Endodermal cell (in vitro differentiated cells): ENCODE measurements at regions not wholly inside any gene's neighbourhood (a gene's known extent, or its start where the extent isn't known, plus 50 kb on each side); places are given as distances from the start of the nearest gene placed in this dataset.

Source experiments
- DNase-seq: peaks from one replicate; pipeline ENCODE4 v3.0.0-alpha.2; 2017
- H3K27ac ChIP-seq: 2 replicates; pipeline ENCODE4 v1.5.1; 2013; ENCODE audit warnings: mild to moderate bottlenecking, low read depth, low read length, moderate library complexity
- H3K27me3 ChIP-seq: 2 replicates; pipeline ENCODE4 v1.6.1; 2013; ENCODE audit warnings: mild to moderate bottlenecking, low read length, moderate library complexity; ENCODE audit not compliant: insufficient read depth, control insufficient read depth, poor library complexity, severe bottlenecking
- H3K36me3 ChIP-seq: 2 replicates; pipeline ENCODE4 v1.7.0; 2013; ENCODE audit warnings: mild to moderate bottlenecking, low read length, moderate library complexity; ENCODE audit not compliant: control insufficient read depth, insufficient read depth
- H3K4me1 ChIP-seq: one replicate; pipeline ENCODE4 v1.7.0; 2013; ENCODE audit warnings: low read length; ENCODE audit not compliant: control insufficient read depth, insufficient read depth
- H3K4me3 ChIP-seq: 2 replicates; pipeline ENCODE4 v1.5.1; 2013; ENCODE audit warnings: mild to moderate bottlenecking, low read length, moderate library complexity
- H3K9ac ChIP-seq: 2 replicates; pipeline ENCODE4 v1.6.1; 2013; ENCODE audit warnings: mild to moderate bottlenecking, low read length, moderate library complexity; ENCODE audit not compliant: poor library complexity, severe bottlenecking; ENCODE audit errors: extremely low read depth
- H3K9me3 ChIP-seq: 2 replicates; pipeline ENCODE4 v1.6.1; 2013; ENCODE audit warnings: mild to moderate bottlenecking, low read length, moderate library complexity; ENCODE audit not compliant: control insufficient read depth
- H3K27ac Mint-ChIP-seq: 2 replicates; pipeline ENCODE4 v1.8.0; 2020; ENCODE audit warnings: mixed read lengths
- H3K27me3 Mint-ChIP-seq: 2 replicates; pipeline ENCODE4 v1.8.0; 2021; ENCODE audit warnings: mild to moderate bottlenecking, mixed read lengths; ENCODE audit not compliant: insufficient read depth
- H3K36me3 Mint-ChIP-seq: 2 replicates; pipeline ENCODE4 v1.8.0; 2020; ENCODE audit warnings: low read depth, mixed read lengths
- H3K4me1 Mint-ChIP-seq: 2 replicates; pipeline ENCODE4 v1.8.0; 2020; ENCODE audit warnings: mixed read lengths
- H3K4me3 Mint-ChIP-seq: 2 replicates; pipeline ENCODE4 v1.8.0; 2020; ENCODE audit warnings: mild to moderate bottlenecking, moderate library complexity, mixed read lengths
- H3K9me3 Mint-ChIP-seq: 2 replicates; pipeline ENCODE4 v1.8.0; 2020; ENCODE audit warnings: mild to moderate bottlenecking, mixed read lengths
- WGBS, 2 experiments: methylation state at CpG; one replicate each; pipeline versions ENCODE4 v1.1.5 to v1.1.7; 2013; ENCODE audit warnings: missing lambda C conversion rate in 2 of 2, mixed read lengths in 1 of 2; ENCODE audit not compliant: insufficient coverage in 1 of 2, insufficient read length in 1 of 2; 5-methylcytosine and 5-hydroxymethylcytosine counted together
- TF ChIP-seq, protein P1 (sequence below): fragments of 200-600 bp; sonication (generic); conservative IDR thresholded peaks from 2 replicates; pipeline ENCODE4 v1.5.0; 2021; ENCODE audit warnings: antibody characterized with exemption, mild to moderate bottlenecking

DNA sequence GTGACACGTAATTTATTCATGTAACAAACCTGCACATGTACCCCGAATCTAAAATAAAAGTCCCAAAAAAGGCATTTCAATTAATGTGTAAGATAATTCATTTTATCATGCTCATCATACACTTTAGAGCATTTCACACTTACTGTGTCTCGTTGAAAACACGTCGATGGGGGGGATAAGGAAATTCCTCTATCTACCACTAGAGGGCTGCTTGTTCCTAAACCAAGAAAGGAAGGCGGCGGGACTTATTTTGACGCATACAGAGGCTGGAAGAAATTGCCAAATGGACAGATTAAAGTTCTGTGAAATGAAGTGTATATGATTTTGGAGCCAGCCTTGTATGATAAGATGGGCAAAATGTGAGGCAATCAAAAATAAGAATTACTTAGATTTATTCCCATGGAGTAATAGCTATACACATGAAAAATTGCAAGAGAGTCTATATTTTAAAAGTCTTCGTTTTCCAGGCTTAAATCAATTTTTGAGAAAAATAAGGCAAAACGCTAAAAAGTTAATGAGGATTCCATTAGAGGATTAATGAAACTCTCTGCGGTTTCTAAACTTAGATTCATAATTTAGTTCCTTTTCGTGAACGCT is 346.8 kb downstream of the CNTN3 start:
- Mint-ChIP-seq H3K4me1 (peaks cover 2% of the 10 kb centered on the region), H3K27ac (no peak overlapping the region), H3K36me3 (no peaks in the 10 kb centered on the region), H3K27me3 (no peaks in the 10 kb centered on the region), H3K9me3 (no peaks in the 10 kb centered on the region), H3K4me3 (no peak overlapping the region)
- H3K9ac ChIP-seq: no peak overlapping the region
- no peak overlapping the region for H3K27ac ChIP-seq
- no peaks in the 10 kb centered on the region for H3K27me3 ChIP-seq
- no peaks in the 10 kb centered on the region for H3K9me3 ChIP-seq
- H3K4me3 ChIP-seq: no peak overlapping the region
- TF ChIP-seq, protein P1, sequence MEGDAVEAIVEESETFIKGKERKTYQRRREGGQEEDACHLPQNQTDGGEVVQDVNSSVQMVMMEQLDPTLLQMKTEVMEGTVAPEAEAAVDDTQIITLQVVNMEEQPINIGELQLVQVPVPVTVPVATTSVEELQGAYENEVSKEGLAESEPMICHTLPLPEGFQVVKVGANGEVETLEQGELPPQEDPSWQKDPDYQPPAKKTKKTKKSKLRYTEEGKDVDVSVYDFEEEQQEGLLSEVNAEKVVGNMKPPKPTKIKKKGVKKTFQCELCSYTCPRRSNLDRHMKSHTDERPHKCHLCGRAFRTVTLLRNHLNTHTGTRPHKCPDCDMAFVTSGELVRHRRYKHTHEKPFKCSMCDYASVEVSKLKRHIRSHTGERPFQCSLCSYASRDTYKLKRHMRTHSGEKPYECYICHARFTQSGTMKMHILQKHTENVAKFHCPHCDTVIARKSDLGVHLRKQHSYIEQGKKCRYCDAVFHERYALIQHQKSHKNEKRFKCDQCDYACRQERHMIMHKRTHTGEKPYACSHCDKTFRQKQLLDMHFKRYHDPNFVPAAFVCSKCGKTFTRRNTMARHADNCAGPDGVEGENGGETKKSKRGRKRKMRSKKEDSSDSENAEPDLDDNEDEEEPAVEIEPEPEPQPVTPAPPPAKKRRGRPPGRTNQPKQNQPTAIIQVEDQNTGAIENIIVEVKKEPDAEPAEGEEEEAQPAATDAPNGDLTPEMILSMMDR: peak; percentile 92
- H3K36me3 ChIP-seq: no peaks in the 10 kb centered on the region
- peak; percentile 77 for DNase-seq
- H3K4me1 ChIP-seq: no peaks in the 10 kb centered on the region
- 54 to 74% methylated on average over 3 to 13 of the region's 13 CpGs for WGBS, 2 experiments

GRCh38 chr3:74267131-74267530 is 347.3 kb downstream of the CNTN3 start:
- 56 to 71% methylated on average over 3 to 5 of the region's 5 CpGs for WGBS, 2 experiments
- H3K9me3 ChIP-seq: no peaks in the 10 kb centered on the region
- Mint-ChIP-seq H3K4me3 (no peak overlapping the region), H3K27ac (no peak overlapping the region), H3K36me3 (no peaks in the 10 kb centered on the region), H3K27me3 (no peaks in the 10 kb centered on the region), H3K9me3 (no peaks in the 10 kb centered on the region), H3K4me1 (peaks cover 2% of the 10 kb centered on the region)
- no peaks in the 10 kb centered on the region for H3K36me3 ChIP-seq
- H3K4me3 ChIP-seq: no peak overlapping the region
- TF ChIP-seq, protein P1: no peak
- H3K27ac ChIP-seq: no peak overlapping the region
- DNase-seq: no peak
- no peaks in the 10 kb centered on the region for H3K4me1 ChIP-seq
- no peaks in the 10 kb centered on the region for H3K27me3 ChIP-seq
- H3K9ac ChIP-seq: no peak overlapping the region

DNA sequence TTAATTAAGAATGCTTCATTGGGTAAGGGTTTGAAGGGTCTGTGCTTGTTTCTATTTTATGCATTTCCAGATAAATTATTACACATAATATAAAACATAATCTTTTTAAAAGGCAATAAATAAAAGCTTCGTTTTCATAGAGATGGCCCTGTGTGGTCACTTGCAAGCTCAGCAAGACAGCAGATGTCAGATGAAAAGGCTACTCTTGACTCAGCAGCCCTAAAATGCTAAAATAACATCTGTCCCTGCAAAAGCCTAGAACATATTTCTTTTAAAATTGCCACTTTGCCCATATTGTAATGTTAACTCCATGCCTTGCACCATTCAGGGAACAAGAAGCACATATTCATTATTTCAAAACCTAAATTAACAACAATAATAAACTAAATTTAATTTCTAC is 349.4 kb downstream of the CNTN3 start:
- no peak for DNase-seq
- no peaks in the 10 kb centered on the region for H3K36me3 Mint-ChIP-seq
- H3K27ac Mint-ChIP-seq: no peak overlapping the region
- H3K9me3 Mint-ChIP-seq: no peaks in the 10 kb centered on the region
- H3K36me3 ChIP-seq: no peaks in the 10 kb centered on the region
- H3K4me1 Mint-ChIP-seq: peaks cover 2% of the 10 kb centered on the region
- no peak overlapping the region for H3K9ac ChIP-seq
- H3K4me3 ChIP-seq: no peak overlapping the region
- no peaks in the 10 kb centered on the region for H3K27me3 ChIP-seq
- H3K4me1 ChIP-seq: no peaks in the 10 kb centered on the region
- no peak overlapping the region for H3K27ac ChIP-seq
- 89% methylated on average over 1 of the region's 1 CpG; no CpG with 5 or more reads in 1 of the 2 experiments for WGBS, 2 experiments
- no peaks in the 10 kb centered on the region for H3K27me3 Mint-ChIP-seq
- no peak overlapping the region for H3K4me3 Mint-ChIP-seq
- TF ChIP-seq, protein P1: no peak
- no peaks in the 10 kb centered on the region for H3K9me3 ChIP-seq
